ENCODE measurements at regions not wholly inside any gene's neighbourhood (a gene's known extent, or its start where the extent isn't known, plus 50 kb on each side); places are given as distances from the start of the nearest gene placed in this dataset.
"Not testable (repeated sequence)": the region's sequence is repeated elsewhere in the genome, so short reads cannot be mapped to it uniquely, and the experiment has no call there.

DNA sequence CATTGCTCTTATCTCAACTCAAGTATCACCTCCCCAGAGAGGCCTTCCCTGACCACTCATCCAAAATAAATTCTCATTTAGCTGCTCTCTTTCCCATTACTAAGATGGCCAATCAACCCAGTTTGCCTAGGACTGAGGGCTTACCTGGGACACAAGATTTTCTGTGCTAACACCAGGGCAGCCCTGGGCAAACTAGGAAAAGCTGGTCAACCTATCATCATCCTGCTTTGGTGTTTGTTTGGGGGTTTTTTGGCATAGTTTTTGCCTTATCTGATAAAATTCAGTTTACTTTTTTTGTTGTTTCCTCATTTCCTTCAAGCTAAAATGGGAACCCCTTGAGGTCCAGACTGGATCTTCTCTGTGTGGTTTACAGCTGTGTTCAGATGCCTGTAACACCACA, 131.4 kb upstream of the NR2F2 start:
- no peaks in the 10 kb centered on the region for H3K4me1 ChIP-seq
- no peak for TF ChIP-seq CTCF (IDR thresholded peaks at IDR 0.05; ENCODE audit: borderline replicate concordance)
- no peaks in the 10 kb centered on the region for H3K9me3 ChIP-seq (replicated peaks)
- H3K27ac ChIP-seq (replicated peaks): no peak overlapping the region
- H3K36me3 ChIP-seq: no peaks in the 10 kb centered on the region
- intact Hi-C loops (cut with micrococcal nuclease): no loop called here
- peaks cover 9% of the 10 kb centered on the region for H3K27me3 ChIP-seq (ENCODE audit: low read depth)
- no peak overlapping the region for H3K4me3 ChIP-seq
- DNase-seq: no peak

GRCh38 chr15:96200357-96200967, 130.0 kb upstream of the NR2F2 start:
- DNase-seq: no peak
- Histone ChIP-seq H3K36me3 (no peaks in the 10 kb centered on the region), H3K27ac (replicated peaks) (no peak overlapping the region), H3K9me3 (replicated peaks) (peaks cover 5% of the 10 kb centered on the region), H3K4me3 (no peak overlapping the region), H3K27me3 (ENCODE audit: low read depth) (peaks cover 9% of the 10 kb centered on the region), H3K4me1 (no peaks in the 10 kb centered on the region)
- intact Hi-C loops (cut with micrococcal nuclease): no loop called here
- TF ChIP-seq CTCF (IDR thresholded peaks at IDR 0.05; ENCODE audit: borderline replicate concordance): no peak

DNA sequence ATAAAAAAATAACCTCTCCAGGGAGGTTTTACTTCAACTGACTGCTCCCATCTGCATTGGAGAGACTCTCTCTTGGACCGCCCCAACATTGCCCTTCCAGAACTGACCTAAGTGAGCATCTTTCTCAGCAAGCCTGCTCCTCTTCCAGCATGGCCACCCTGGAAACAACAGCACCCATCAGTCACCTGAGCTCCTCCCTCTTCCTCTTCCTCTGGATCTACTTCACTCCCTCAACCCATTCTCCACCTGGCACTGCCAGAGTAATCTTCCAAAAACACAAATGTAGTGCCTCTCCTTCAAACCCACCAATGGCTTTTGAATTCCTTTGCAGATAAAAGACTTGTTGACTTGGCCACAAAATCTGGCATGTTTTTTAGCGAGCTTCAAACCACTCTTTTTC, 128.8 kb upstream of the NR2F2 start:
- no peak overlapping the region for H3K4me3 ChIP-seq
- DNase-seq: no peak
- peaks cover 14% of the 10 kb centered on the region for H3K9me3 ChIP-seq (replicated peaks)
- intact Hi-C loops (cut with micrococcal nuclease): no loop called here
- H3K27me3 ChIP-seq (ENCODE audit: low read depth): peaks cover 9% of the 10 kb centered on the region
- TF ChIP-seq CTCF (IDR thresholded peaks at IDR 0.05; ENCODE audit: borderline replicate concordance): no peak
- H3K27ac ChIP-seq (replicated peaks): no peak overlapping the region
- no peaks in the 10 kb centered on the region for H3K4me1 ChIP-seq
- H3K36me3 ChIP-seq: no peaks in the 10 kb centered on the region

GRCh38 chr15:96205588-96205987, 124.9 kb upstream of the NR2F2 start:
- H3K27me3 ChIP-seq (ENCODE audit: low read depth); intact Hi-C loops (cut with micrococcal nuclease); H3K4me3 ChIP-seq; H3K27ac ChIP-seq (replicated peaks); H3K4me1 ChIP-seq; DNase-seq; H3K36me3 ChIP-seq: not testable (repeated sequence)
- H3K9me3 ChIP-seq (replicated peaks): peaks cover 14% of the 10 kb centered on the region

DNA sequence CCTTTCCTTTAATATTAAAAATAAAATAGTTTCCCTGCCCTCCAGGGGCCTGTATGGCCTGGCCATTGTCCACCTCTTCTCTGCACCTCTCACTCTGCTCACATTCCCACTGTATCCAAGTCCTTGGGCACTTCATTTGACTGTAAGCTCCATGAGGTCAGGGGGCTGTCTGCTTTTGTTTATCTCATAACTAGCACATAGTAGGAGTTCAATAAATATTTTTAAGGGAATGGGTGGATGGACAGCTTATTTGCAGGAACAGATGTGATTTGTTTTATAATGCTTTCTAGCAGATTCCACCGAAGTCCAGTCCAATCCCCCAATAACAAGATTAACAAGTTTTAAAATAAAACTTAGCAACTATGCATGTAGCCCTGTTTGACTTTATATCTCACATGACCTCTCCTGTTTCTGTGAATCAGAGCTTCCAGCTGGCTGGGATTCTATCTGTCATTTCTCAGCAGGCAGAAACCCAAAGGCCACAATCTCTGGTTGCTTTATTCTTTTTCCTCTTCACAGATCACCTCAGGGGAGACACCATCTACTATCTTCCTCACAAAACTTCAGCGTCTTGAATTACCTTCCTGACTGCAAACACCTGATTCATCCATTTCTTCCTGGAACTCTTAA, 123.0 kb upstream of the NR2F2 start:
- Histone ChIP-seq H3K4me1 (no peaks in the 10 kb centered on the region), H3K27ac (replicated peaks) (no peak overlapping the region), H3K36me3 (no peaks in the 10 kb centered on the region), H3K4me3 (no peak overlapping the region), H3K27me3 (ENCODE audit: low read depth) (no peaks in the 10 kb centered on the region), H3K9me3 (replicated peaks) (peaks cover 28% of the 10 kb centered on the region)
- intact Hi-C loops (cut with micrococcal nuclease): no loop called here
- DNase-seq: no peak
- no peak for TF ChIP-seq CTCF (IDR thresholded peaks at IDR 0.05; ENCODE audit: borderline replicate concordance)

GRCh38 chr15:96209285-96209735, 121.2 kb upstream of the NR2F2 start:
- no peaks in the 10 kb centered on the region for H3K36me3 ChIP-seq
- intact Hi-C loops (cut with micrococcal nuclease): no loop called here

More at GRCh38 chr15:96209285-96209735, 121.2 kb upstream of the NR2F2 start:
- H3K27me3 ChIP-seq (ENCODE audit: low read depth): no peaks in the 10 kb centered on the region
- H3K4me1 ChIP-seq: no peaks in the 10 kb centered on the region
- no peak overlapping the region for H3K4me3 ChIP-seq
- no peak for TF ChIP-seq CTCF (IDR thresholded peaks at IDR 0.05; ENCODE audit: borderline replicate concordance)
- DNase-seq: no peak
- H3K9me3 ChIP-seq (replicated peaks): peaks cover 28% of the 10 kb centered on the region
- no peak overlapping the region for H3K27ac ChIP-seq (replicated peaks)

Measured in left ventricle myocardium inferior (tissue), 1 donor.